ENCODE measurements at regions not wholly inside any gene's neighbourhood (a gene's known extent, or its start where the extent isn't known, plus 50 kb on each side); places are given as distances from the start of the nearest gene placed in this dataset.

DNA sequence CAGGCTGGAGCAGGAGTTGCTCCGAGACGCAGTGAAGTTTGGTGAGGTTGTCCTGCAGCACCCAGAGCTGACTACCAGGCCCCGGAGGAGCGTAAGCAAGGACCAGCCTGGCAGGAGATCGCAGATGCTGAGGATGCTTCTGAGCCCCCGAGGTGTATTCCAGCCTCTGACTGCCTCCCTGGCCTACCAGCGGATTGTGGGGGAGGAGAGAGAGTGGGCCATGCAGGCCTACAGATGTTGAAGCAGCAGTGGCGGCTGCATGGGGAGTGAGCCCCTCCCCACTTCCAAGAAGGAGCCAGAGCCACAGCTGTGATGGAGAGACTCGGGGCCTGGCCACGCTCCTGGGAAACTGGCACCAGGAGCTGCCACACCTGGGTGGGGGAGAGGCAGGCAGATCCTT is 302.5 kb upstream of the PROK2 start:
- no peak for DNase-seq (ENCODE audit: low read depth in 1 of 2, low spot score in 2 of 2)

More for the DNA sequence above, 302.5 kb upstream of the PROK2 start:
- POLR2A ChIA-PET (ENCODE audit: partially characterized antibody): no interaction called here
- no peaks in the 10 kb centered on the region for H3K9me3 ChIP-seq (ENCODE audit: insufficient read depth in 2 of 2, low read depth in 1 of 2, low read length in 1 of 2)
- 86% methylated on average over 10 of the region's 10 CpGs; no CpG with 5 or more reads in 1 of the 2 experiments for WGBS, 2 experiments (ENCODE audit: extremely low coverage in 1 of 2, insufficient coverage in 1 of 2, insufficient read length in 1 of 2, insufficient replicate concordance in 2 of 2, low coverage in 1 of 2, low lambda C conversion rate in 2 of 2, missing lambda C conversion rate in 1 of 2)
- peak overlapping the region; percentile 39; the same call in 1 of the 2 replicates for H2AK5ac ChIP-seq (ENCODE audit: low read depth, low read length)
- no peak overlapping the region for H2BK5ac ChIP-seq (ENCODE audit: low read depth, low read length)
- no peaks in the 10 kb centered on the region; a peak in 1 of 7 replicates for H3K27me3 ChIP-seq (replicated peaks in 1 of 4; ENCODE audit: control insufficient read depth in 3 of 4, extremely low read depth in 1 of 4, insufficient read depth in 3 of 4, low read length in 3 of 4)
- no peak overlapping the region for H2BK12ac ChIP-seq (ENCODE audit: low read depth, low read length)
- no peaks in the 10 kb centered on the region for H3K79me2 ChIP-seq (ENCODE audit: control insufficient read depth in 1 of 2, insufficient read depth in 2 of 2, low read length in 2 of 2)
- H3K36me3 ChIP-seq (ENCODE audit: control insufficient read depth in 2 of 4, insufficient read depth in 4 of 4, low read length in 3 of 4): no peaks in the 10 kb centered on the region
- no peak overlapping the region for H4K8ac ChIP-seq (ENCODE audit: extremely low read depth, insufficient read depth, low read length)
- no peak overlapping the region for H2BK15ac ChIP-seq (ENCODE audit: low read length)
- H3K56ac ChIP-seq (replicated peaks; ENCODE audit: insufficient read length, low read depth, low read length): no peak overlapping the region
- H3K27ac ChIP-seq (ENCODE audit: low read depth, low read length): no peak overlapping the region
- TF ChIP-seq FOSL1 (IDR thresholded peaks at IDR 0.05; ENCODE audit: insufficient read depth, low read depth, low read length) (no peak), CBX5 (IDR thresholded peaks at IDR 0.05; ENCODE audit: low read depth, low read length) (no peak), SRF (IDR thresholded peaks at IDR 0.05; ENCODE audit: low read depth, low read length) (no peak), RAD21 (IDR thresholded peaks at IDR 0.05 in 1 of 2, conservative IDR thresholded peaks at IDR 0.05 in 1 of 2; ENCODE audit: low read depth in 2 of 2, low read length in 2 of 2) (no peak)
- H4K5ac ChIP-seq (ENCODE audit: insufficient read length, low read depth, low read length): no peak overlapping the region
- H3K4me3 ChIP-seq (ENCODE audit: extremely low read depth in 1 of 4, insufficient read depth in 2 of 4, low read depth in 3 of 4, low read length in 4 of 4): no peak overlapping the region
- H3K23me2 ChIP-seq (ENCODE audit: low read depth, low read length): no peaks in the 10 kb centered on the region
- H3K9ac ChIP-seq (replicated peaks in 1 of 4; ENCODE audit: extremely low read depth in 1 of 4, low read depth in 3 of 4, low read length in 3 of 4): no peak overlapping the region
- H3K23ac ChIP-seq (ENCODE audit: insufficient read length): no peak overlapping the region
- FAIRE-seq: no peak
- CTCF ChIA-PET (ENCODE audit: partially characterized antibody): interaction anchor here (1.0 to 1.6 kb wide), 3 partner anchors 121 to 212 kb away, joined by 3 to 4 read pairs (median 4); no protein-coding TSS in a partner anchor
- H3K4me1 ChIP-seq (replicated peaks in 1 of 4; ENCODE audit: control insufficient read depth in 3 of 4, insufficient read depth in 4 of 4, low read length in 3 of 4): no peaks in the 10 kb centered on the region; a peak in 1 of 7 replicates
- H3K14ac ChIP-seq (ENCODE audit: insufficient read length): no peak overlapping the region
- no peak overlapping the region for H2AFZ ChIP-seq (ENCODE audit: low read length)
- H3K4me2 ChIP-seq (ENCODE audit: insufficient read depth in 1 of 2, low read depth in 2 of 2, low read length in 2 of 2): no peak overlapping the region
- H4K91ac ChIP-seq (replicated peaks; ENCODE audit: insufficient read length, low read length): no peak overlapping the region
- no peaks in the 10 kb centered on the region for H3K79me1 ChIP-seq (ENCODE audit: low read depth, low read length)
- no peak overlapping the region for H3K18ac ChIP-seq (ENCODE audit: extremely low read depth, low read length)
- H4K20me1 ChIP-seq (replicated peaks in 1 of 2; ENCODE audit: control insufficient read depth in 1 of 2, insufficient read depth in 2 of 2, low read length in 2 of 2): no peaks in the 10 kb centered on the region
- H2BK20ac ChIP-seq (ENCODE audit: low read length): no peak overlapping the region
- H3K4ac ChIP-seq (replicated peaks; ENCODE audit: insufficient read length, low read depth, low read length): no peak overlapping the region
- no peak overlapping the region for H2BK120ac ChIP-seq (replicated peaks; ENCODE audit: low read depth, low read length)

Data from H1 (cell line).